ENCODE measurements at regions not wholly inside any gene's neighbourhood (a gene's known extent, or its start where the extent isn't known, plus 50 kb on each side); places are given as distances from the start of the nearest gene placed in this dataset.
"Not testable (repeated sequence)": the region's sequence is repeated elsewhere in the genome, so short reads cannot be mapped to it uniquely, and the experiment has no call there.

- DNase-seq: no peak
Measured at GRCh38 chr12:92255741-92256140, 110.1 kb upstream of the BTG1 start.

DNA sequence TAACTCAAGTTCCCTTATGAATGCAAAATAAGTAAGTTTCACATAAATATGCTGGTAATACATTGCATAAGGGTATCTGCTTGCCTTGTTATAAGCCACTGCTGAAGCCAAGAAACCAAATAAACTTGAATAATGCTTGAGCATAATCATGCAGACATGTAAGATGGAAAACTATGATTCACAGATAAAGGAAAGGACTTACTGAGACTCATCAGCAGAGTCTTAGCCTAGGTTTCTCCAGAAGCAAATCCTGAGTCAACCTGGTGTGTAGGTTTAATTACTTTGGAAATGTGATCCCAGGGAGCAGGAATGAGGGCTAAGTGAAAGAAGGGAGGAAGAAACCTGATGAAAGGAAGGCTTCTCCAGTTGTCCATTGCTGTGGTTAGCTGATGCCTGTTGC, 107.7 kb upstream of the BTG1 start:
- no peak for DNase-seq

- no peak for DNase-seq
Measured at GRCh38 chr12:92248977-92249376, 103.3 kb upstream of the BTG1 start.

DNA sequence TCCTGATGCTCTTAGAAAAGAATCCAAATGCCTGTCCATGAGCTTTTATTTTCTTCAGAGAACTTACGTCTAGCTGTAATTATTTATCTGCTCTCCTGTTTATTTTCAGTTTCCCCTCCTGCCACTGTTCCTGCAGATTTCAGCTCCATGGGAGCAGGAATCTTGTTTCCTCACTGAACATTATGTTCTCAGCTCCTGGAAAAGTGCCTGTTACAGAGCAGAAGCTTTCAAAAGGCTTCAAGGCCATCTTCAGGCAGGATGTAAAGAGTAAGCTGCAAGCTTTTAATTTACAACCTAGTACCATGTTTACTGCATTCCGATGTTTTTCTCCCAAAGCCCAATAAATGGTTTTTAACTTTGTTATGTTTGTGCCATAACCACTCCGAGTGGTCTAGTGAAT, 98.4 kb upstream of the BTG1 start:
- no peak for DNase-seq

GRCh38 chr12:92242907-92243306, 97.3 kb upstream of the BTG1 start:
- DNase-seq: no peak

GRCh38 chr12:92237762-92238523, 92.3 kb upstream of the BTG1 start:
- no peak for DNase-seq

GRCh38 chr12:92237262-92237661, 91.6 kb upstream of the BTG1 start:
- DNase-seq: no peak

DNA sequence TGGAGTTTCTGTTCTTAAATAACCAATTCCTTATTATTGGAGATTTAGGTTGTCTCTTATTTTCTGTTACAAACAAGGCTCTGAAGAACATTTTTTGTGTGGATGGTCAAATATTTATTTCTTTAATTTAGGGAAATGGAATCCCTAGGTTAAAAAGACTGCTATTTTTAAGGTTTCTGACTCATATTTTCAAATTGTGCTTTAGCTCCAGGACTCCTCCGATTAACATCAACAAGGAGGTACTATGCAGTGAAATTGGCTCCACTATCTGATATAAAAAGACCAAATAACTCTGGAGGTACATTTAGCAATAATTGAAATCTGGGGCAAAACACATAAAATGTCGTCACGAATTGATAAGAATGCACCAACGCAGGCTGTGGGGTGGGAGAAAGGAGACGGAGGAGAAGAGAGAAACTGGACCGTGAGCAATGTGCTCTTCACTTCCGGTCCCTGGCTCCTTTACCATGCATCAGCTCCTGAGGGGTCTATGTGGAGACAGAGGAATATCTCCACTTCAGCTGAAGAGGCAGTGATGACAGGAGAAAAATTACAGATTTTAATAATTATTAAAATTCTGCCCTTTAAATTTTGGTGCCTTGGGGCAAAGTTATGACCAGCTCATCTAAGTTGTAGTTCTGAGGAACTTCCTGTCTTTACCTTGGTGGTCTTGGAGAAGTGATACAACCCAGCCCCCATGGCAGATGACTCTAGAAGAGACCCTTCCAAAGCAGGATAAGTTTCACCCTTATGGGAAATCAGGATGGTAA, 90.2 kb upstream of the BTG1 start:
- no peak for DNase-seq

GRCh38 chr12:92234533-92234932, 88.9 kb upstream of the BTG1 start:
- no peak for DNase-seq

GRCh38 chr12:92233346-92234015, 87.8 kb upstream of the BTG1 start:
- no peak for DNase-seq

- DNase-seq: not testable (repeated sequence)
Measured at GRCh38 chr12:92232371-92232932, 86.8 kb upstream of the BTG1 start.

GRCh38 chr12:92231945-92232344, 86.3 kb upstream of the BTG1 start:
- DNase-seq: not testable (repeated sequence)

GRCh38 chr12:92231532-92231931, 85.9 kb upstream of the BTG1 start:
- DNase-seq: not testable (repeated sequence)

DNA sequence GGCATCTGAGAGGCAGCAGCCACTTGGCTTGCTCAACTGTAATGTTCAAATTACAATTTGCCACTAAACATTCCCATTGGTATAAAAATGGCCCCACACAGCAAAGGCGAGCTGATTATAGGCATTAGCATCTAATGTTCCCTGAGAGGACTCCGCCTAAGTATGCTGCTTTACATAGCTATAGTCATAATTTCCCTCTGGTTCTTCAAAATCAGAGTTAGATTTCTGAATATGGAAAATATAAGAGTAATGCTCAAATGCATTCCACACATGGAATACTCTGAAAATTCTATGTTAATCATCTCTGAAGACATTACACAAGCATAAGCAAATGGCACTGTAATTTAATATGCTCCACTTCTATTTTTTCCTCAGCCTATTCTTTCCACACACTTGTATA, 83.7 kb upstream of the BTG1 start:
- no peak for DNase-seq

DNA sequence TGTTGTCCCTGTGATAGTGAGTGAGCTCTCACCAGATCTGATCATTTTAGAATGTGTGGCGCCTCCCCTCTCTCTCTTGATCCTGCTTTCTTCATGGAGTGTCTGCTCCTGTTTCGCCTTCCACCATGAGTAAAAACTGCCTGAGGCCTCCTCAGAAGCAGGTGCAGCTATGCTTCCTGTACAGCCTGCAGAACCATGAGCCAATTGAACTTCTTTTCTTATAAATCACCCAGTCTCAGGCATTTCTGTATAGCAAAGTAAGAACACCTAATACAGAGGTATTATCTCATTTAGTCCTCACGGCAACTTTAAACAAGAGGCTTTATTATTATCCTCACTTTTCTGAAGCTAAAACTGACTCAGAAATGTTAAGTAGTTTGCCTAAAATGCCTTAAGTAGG, 81.3 kb upstream of the BTG1 start:
- DNase-seq: no peak

- no peak for DNase-seq
Measured at GRCh38 chr12:92226071-92226661, 80.5 kb upstream of the BTG1 start.

GRCh38 chr12:92224685-92225331, 79.2 kb upstream of the BTG1 start:
- no peak for DNase-seq

GRCh38 chr12:92223481-92223880, 77.8 kb upstream of the BTG1 start:
- no peak for DNase-seq

DNA sequence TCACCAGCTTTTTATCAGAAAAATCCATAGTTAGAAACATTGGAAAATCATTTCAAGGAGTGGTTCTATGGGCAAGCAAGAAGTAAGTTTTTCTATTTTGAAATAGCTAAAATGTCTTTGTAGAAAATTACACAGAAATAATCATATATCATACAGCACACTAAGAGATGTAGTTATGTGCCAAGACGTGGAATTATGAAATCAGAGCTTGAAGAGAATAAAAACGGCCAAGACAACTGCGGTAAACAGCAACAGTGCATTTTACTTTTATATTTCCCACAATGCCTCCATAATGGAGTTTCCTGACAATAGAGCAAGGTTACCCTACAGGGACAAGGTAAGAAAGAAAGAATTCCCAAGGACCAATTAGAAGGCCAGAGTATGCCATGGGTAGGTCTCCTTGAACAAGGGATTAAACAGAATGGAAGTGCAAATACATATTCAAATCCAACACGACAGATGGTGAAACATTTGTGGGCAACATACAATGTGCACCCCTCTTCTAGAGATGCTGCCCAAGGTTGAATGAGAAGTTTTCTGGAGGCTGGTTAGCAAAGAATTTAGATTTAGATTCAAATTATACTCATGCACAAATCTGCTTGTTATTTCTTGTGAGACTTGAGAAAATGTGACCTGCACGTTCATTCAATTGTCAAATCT, 76.1 kb upstream of the BTG1 start:
- no peak for DNase-seq

DNA sequence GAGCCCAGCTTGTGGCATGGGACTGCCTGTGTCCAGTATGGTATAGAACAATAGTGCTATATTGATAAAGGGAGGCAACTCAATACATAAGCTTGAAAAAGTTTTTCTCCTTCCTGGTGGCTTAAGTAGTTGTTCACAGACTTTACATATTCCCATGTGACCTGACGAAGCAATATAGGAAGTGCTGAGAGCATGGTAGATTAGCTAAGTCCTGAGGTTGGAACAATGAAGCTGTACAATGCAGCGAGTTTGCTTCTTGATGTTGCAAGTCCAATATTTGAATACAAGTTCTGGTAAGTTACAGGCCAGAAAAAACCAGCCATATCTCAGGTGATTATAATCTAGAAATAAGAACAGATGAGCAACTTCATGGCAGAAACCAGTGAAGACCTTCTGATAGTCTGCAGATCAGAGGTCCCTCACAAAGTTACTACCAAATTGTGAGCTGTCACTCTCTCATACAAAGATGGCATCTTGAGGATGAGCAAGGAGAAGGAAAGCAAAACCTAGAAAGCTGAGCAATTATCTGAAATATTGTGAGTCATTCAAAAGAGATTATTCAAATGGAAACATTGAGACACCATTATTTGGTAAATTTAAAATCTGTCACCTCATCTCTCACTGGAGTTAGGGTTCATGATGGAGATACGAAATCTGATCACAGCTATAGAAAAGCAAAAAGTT, 72.9 kb upstream of the BTG1 start:
- no peak for DNase-seq

DNA sequence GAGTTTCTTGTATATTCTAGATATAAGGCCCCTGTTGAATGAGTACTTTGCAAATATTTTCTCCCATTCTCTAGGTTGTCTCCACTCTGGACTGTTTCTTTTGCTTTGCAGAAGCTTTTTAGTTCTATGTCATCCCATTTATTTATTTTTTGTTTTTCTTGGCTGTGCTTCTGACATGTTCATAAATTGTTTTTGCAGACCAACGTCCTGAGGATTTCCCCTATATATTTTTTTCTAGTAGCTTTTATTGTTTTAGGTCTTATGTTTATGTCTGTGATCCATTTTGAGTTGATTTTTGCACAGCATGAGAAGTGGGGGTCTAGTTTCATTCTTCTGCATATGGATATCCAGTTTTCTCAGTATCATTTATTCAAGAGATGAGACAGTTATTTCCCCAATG, 70.4 kb upstream of the BTG1 start:
- DNase-seq: no peak
